ENCODE measurements at regions not wholly inside any gene's neighbourhood (a gene's known extent, or its start where the extent isn't known, plus 50 kb on each side); places are given as distances from the start of the nearest gene placed in this dataset.

- TF ChIP-seq CTCF (IDR thresholded peaks at IDR 0.05) (no peak), ZFX (IDR thresholded peaks at IDR 0.05; ENCODE audit: borderline replicate concordance) (no peak)
Observed at GRCh38 chr14:35932136-35932535, 106.0 kb downstream of the BRMS1L start.

All from 22Rv1 (cell line).